Smooth muscle cell (in vitro differentiated cells): ENCODE measurements at regions not wholly inside any gene's neighbourhood (a gene's known extent, or its start where the extent isn't known, plus 50 kb on each side); places are given as distances from the start of the nearest gene placed in this dataset.

Source experiments
- DNase-seq: peaks from one replicate; lab custom pipeline; 2025; ENCODE audit not compliant: unreplicated experiment; lab: John Stamatoyannopoulos, UW
- H2AFZ ChIP-seq: fragments of 200-600 bp; sonication (generic); 2 replicates; pipeline ENCODE4 v1.6.0; 2016; ENCODE audit warnings: antibody characterized with exemption, low read depth, mild to moderate bottlenecking
- H3F3A ChIP-seq: fragments of 200-600 bp; sonication (generic); 2 replicates; pipeline ENCODE4 v1.6.0; 2017; ENCODE audit warnings: antibody characterized with exemption, low read depth
- H3K27ac ChIP-seq: fragments of 200-600 bp; sonication (generic); 2 replicates; pipeline ENCODE4 v1.5.1; 2016; ENCODE audit warnings: low read depth, mild to moderate bottlenecking
- H3K27me3 ChIP-seq: fragments of 200-600 bp; sonication (generic); 2 replicates; pipeline ENCODE4 v1.6.1; 2016; ENCODE audit warnings: low read depth, mild to moderate bottlenecking
- H3K36me3 ChIP-seq: fragments of 200-600 bp; sonication (generic); 2 replicates; pipeline ENCODE4 v1.5.1; 2016; ENCODE audit warnings: low read depth
- H3K4me1 ChIP-seq: fragments of 200-600 bp; sonication (generic); 2 replicates; pipeline ENCODE4 v1.5.1; 2016; ENCODE audit warnings: low read depth
- H3K4me2 ChIP-seq: fragments of 200-600 bp; sonication (generic); 2 replicates; pipeline ENCODE4 v1.6.0; 2016; ENCODE audit warnings: mild to moderate bottlenecking
- H3K4me3 ChIP-seq: fragments of 200-600 bp; sonication (generic); 2 replicates; pipeline ENCODE4 v1.5.1; 2016; ENCODE audit warnings: mild to moderate bottlenecking
- H3K79me2 ChIP-seq: fragments of 200-600 bp; sonication (generic); 2 replicates; pipeline ENCODE4 v1.6.0; 2016; ENCODE audit warnings: low read depth, mild to moderate bottlenecking
- H3K9ac ChIP-seq: fragments of 200-600 bp; sonication (generic); 2 replicates; pipeline ENCODE4 v1.6.0; 2016; ENCODE audit warnings: low read depth
- H3K9me3 ChIP-seq: fragments of 200-600 bp; sonication (generic); replicated peaks from 2 replicates; pipeline ENCODE4 v1.5.1; 2016; ENCODE audit warnings: low read depth
- H4K20me1 ChIP-seq: fragments of 200-600 bp; sonication (generic); 2 replicates; pipeline ENCODE4 v1.6.0; 2016; ENCODE audit warnings: low read depth
- CTCF ChIP-seq: fragments of 200-600 bp; sonication (generic); IDR thresholded peaks from 2 replicates; pipeline ENCODE4 v1.5.1; 2017; ENCODE audit warnings: borderline replicate concordance, mild to moderate bottlenecking, antibody characterized with exemption; ENCODE audit not compliant: insufficient read depth, poor library complexity, severe bottlenecking
- WGBS: methylation state at CpG from one replicate; pipeline ENCODE4 v1.1.7; 2016; ENCODE audit warnings: low lambda C conversion rate; 5-methylcytosine and 5-hydroxymethylcytosine counted together

- Histone ChIP-seq H3K4me3 (no peak overlapping the region), H3F3A (no peaks in the 10 kb centered on the region), H3K9ac (no peak overlapping the region), H3K27me3 (no peaks in the 10 kb centered on the region), H3K9me3 (no peaks in the 10 kb centered on the region), H2AFZ (no peak overlapping the region), H3K36me3 (no peaks in the 10 kb centered on the region), H4K20me1 (no peaks in the 10 kb centered on the region), H3K4me1 (no peaks in the 10 kb centered on the region), H3K27ac (peak overlapping the region; percentile 8), H3K4me2 (no peak overlapping the region), H3K79me2 (no peaks in the 10 kb centered on the region)
- no peak for DNase-seq
- no peak for TF ChIP-seq CTCF
- WGBS, result 87% methylated on average over 6 of the region's 6 CpGs
Measured at GRCh38 chr7:138303230-138304070, 156.6 kb upstream of the TRIM24 start.

GRCh38 chr7:138304071-138304320 is 156.1 kb upstream of the TRIM24 start:
- H3K9me3 ChIP-seq, result no peaks in the 10 kb centered on the region
- no peak overlapping the region for H3K4me3 ChIP-seq
- H2AFZ ChIP-seq, result no peak overlapping the region
- no peaks in the 10 kb centered on the region for H4K20me1 ChIP-seq
- peak overlapping the region; percentile 31 for H3K27ac ChIP-seq
- no peaks in the 10 kb centered on the region for H3F3A ChIP-seq
- H3K9ac ChIP-seq, result no peak overlapping the region
- no peaks in the 10 kb centered on the region for H3K36me3 ChIP-seq
- 84% methylated on average over 1 of the region's 1 CpG for WGBS
- no peaks in the 10 kb centered on the region for H3K4me1 ChIP-seq
- H3K4me2 ChIP-seq, result no peak overlapping the region
- H3K79me2 ChIP-seq, result no peaks in the 10 kb centered on the region
- no peaks in the 10 kb centered on the region for H3K27me3 ChIP-seq
- DNase-seq, result no peak
- TF ChIP-seq CTCF, result no peak

- Histone ChIP-seq H2AFZ (no peak overlapping the region), H3K9me3 (no peaks in the 10 kb centered on the region), H3K4me1 (no peaks in the 10 kb centered on the region), H3K79me2 (no peaks in the 10 kb centered on the region), H3K27me3 (no peaks in the 10 kb centered on the region), H4K20me1 (no peaks in the 10 kb centered on the region), H3K9ac (no peak overlapping the region), H3F3A (no peaks in the 10 kb centered on the region), H3K36me3 (no peaks in the 10 kb centered on the region), H3K27ac (no peak overlapping the region), H3K4me2 (no peak overlapping the region), H3K4me3 (no peak overlapping the region)
- DNase-seq, result no peak
- no peak for TF ChIP-seq CTCF
- WGBS, result 76% methylated on average over 3 of the region's 3 CpGs
Measured at GRCh38 chr7:138307633-138308032, 152.4 kb upstream of the TRIM24 start.

- Histone ChIP-seq H3K4me1 (no peaks in the 10 kb centered on the region), H3K9me3 (no peaks in the 10 kb centered on the region), H3K27ac (no peak overlapping the region), H2AFZ (no peak overlapping the region), H3K4me3 (no peak overlapping the region), H3K4me2 (no peak overlapping the region), H3K79me2 (no peaks in the 10 kb centered on the region), H4K20me1 (no peaks in the 10 kb centered on the region), H3K36me3 (no peaks in the 10 kb centered on the region), H3F3A (no peaks in the 10 kb centered on the region), H3K9ac (no peak overlapping the region), H3K27me3 (no peaks in the 10 kb centered on the region)
- DNase-seq, result no peak
- no peak for TF ChIP-seq CTCF
- 84% methylated on average over 1 of the region's 1 CpG for WGBS
Measured at GRCh38 chr7:138308136-138308535, 151.9 kb upstream of the TRIM24 start.
